ENCODE measurements at regions not wholly inside any gene's neighbourhood (a gene's known extent, or its start where the extent isn't known, plus 50 kb on each side); places are given as distances from the start of the nearest gene placed in this dataset.
"Not testable (repeated sequence)": the region's sequence is repeated elsewhere in the genome, so short reads cannot be mapped to it uniquely, and the experiment has no call there.

DNA sequence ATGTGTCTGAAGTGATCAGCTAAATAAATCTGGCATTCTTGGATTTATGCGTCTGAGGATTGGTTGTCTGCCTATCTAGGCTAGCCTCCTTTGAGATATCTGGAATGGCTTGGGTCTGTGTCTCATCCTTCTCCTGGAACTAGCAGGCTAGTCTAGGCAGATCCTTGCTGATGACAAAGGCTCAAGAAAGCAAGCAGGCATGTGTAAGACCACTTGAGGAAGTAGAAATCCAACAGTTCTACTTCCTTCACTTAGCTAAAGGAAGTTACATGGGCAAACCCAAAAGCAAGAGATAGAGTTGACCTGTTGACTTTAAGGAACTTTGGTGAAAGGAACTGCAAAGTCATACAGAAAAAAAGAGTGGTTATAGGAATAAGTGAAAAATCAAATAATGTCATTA, 672.6 kb downstream of the MAFB start:
- DNase-seq (ENCODE audit: extremely low read depth in 1 of 2, low read depth in 1 of 2): no peak

DNA sequence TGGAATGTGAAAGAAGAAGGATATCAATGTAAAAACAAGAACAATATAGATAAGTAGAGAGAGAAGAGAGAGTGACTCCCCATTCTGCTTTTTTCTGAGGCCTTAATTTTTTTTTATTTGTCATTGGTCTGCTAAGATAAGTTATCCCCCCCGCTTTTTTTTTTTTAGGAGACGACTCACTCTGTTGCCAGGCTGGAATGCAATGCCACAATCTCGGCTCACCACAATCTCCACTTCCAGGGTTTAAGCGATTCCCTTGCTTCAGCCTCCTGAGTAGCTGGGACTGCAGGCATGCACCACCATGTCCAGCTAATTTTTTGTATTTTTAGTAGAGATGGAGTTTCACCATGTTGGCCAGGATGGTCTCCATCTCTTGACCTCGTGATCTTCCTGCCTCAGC, 677.0 kb downstream of the MAFB start:
- not testable (repeated sequence) for DNase-seq (ENCODE audit: extremely low read depth in 1 of 2, low read depth in 1 of 2)

DNA sequence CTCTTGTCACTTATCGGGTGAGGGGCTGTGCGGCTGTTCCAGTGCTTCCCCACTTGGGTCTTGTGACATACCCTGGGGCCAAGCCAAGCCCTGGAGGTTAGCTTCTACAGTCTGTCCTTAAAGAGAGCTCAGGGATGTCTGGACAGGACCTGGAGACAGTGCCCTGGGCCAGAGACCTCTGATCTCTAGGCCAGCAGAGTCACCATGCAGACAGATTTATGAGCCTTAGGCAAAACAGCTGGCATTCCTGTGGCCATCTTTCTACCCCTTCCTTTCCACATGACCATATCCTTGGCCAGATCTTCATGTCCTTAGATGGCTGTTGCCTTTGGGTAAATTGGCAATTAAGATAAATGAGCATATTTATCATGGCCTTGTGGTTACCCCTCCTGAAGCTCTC, 678.6 kb downstream of the MAFB start:
- no peak for DNase-seq (ENCODE audit: extremely low read depth in 1 of 2, low read depth in 1 of 2)

DNA sequence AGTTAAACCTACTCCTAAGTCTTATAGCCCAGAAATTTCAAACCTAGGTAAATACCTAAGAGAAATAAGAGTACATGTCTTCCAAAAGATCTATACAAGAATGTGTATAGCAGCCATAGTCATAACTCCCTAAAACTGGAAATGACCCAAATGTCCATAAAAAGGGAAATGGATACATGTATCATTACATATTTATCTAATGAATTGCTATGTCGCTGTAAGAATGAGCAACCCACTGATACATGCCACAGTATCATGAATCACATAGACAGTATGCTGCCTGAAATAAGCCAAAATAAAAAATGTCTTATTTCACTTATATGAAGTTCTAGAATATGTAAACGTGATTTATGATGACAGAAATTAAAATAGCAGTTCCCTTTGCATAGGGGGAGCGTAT, 679.5 kb downstream of the MAFB start:
- DNase-seq (ENCODE audit: extremely low read depth in 1 of 2, low read depth in 1 of 2): no peak

DNA sequence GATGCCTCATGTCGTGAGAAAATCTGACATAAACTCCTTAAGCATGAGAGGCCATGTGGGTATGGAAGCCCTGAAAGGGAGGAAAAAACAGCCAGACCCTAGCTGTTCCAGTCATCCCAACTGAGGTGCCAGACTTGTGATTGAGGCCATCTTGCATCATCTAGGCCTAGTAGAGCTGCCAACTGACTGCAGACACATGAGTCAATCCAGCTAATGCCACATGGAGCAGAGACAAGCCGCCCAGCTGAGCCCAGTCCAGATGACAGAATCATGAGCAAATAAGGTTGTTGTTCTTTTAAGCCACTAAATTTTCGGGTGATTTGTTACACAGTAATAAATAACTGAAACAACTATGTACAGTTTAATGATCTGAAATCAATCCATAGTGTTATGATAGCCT, 680.9 kb downstream of the MAFB start:
- DNase-seq (ENCODE audit: extremely low read depth in 1 of 2, low read depth in 1 of 2): no peak

DNA sequence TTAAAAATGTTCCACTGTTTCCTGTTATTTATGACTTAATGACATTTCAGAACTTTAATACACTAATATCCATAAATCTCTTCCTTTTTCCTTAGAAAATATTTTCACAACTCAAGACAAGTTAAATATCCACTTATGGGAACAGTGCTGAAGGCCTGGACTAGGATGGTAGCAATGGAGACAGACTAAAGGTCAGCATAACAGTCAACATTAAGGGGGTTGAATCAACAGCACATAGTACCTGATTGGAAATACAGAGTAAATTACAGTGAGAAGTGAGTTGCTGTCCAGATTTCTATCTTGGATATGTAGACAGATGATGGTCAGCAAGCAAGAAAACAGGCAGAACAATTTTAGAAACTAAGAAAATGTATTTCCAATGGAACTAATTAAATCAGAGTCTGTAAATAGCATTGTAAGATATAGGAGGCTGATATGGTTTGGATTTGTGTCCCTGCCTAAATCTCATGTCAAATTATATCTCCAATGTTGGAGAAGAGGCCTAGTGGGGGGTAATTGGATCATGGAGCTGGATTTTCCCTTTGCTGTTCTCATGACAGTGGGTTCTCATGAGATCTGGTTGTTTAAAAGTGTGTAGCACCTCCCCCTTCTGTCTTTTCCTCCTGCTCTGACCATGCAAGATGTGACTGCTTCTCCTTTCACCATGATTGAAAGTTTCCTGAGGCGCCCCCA, 682.7 kb downstream of the MAFB start:
- no peak for DNase-seq (ENCODE audit: extremely low read depth in 1 of 2, low read depth in 1 of 2)

DNA sequence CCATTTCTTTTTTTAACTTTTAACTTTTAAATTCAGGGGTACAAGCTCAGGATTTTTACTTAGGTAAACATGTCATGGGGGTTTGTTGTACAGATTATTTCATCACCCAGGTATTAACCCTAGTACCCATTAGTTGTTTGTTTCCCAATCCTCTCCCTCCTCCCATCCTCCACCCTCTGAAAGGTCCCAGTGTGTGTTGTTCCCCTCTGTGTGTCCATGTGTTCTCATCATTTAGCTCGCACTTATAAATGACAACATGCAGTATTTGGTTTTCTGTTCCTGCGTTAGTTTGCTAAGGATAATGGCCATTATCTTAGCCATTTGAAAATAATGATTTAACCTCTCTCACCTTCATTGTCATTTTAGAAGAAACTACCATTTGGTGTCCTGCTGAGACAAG, 684.9 kb downstream of the MAFB start:
- DNase-seq (ENCODE audit: extremely low read depth in 1 of 2, low read depth in 1 of 2): not testable (repeated sequence)

DNA sequence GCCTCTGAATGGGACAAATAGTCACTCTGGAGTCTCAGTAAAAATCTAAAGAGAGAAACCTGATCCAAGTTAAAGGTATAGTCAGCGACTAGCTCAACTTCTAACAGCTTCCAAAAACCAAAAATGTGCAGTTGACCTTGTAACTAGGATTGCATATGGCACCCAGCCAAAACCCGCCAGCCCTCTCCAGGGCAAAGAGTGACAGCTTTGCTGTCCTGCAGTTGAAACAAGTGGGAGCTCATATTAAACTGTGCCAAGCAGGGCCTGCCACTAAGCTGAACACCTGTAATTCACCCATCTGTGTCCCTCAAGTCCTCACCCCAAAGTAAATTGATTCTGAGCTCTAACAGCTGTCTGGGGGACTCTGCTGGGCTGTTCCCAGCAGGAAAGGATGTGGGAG, 695.3 kb downstream of the MAFB start:
- DNase-seq (ENCODE audit: extremely low read depth in 1 of 2, low read depth in 1 of 2): no peak

DNA sequence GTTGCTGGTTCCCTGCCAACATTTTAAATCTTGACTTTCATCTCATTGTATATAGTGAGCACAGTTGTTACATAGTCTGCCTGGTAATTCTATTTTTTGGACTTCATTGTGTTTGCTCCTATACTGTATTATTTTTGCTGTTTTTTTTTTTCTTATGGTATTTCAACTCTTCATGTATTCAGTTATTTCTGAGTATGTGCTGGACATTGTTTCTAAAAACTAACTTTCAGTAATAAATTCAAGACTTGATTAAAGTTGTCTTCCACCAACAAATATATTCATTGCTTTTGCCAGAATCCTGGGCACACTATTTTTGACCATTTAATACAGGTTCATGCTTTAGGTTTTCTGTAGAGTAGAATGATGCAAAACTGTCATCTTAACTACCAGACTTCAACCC, 698.3 kb downstream of the MAFB start:
- no peak for DNase-seq (ENCODE audit: extremely low read depth in 1 of 2, low read depth in 1 of 2)

DNA sequence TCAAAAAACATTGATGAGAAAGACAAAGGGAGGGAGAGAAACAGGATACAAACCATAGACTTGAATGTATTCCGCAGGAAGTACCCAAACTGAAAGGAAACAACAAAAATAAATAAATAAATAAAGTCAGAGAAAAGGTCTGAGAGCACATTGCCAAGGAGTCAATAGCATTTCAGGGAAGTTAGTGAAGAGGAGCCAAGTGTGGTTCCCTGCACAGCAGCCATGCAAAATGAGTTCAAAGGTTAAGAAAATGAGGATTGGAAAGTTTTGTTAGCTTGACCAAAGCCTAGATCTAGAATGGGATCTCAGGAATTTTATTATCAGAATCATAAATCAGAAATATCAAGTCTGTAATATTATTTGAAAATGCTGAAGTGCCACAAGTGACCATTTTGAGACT, 700.0 kb downstream of the MAFB start:
- DNase-seq (ENCODE audit: extremely low read depth in 1 of 2, low read depth in 1 of 2): no peak

DNA sequence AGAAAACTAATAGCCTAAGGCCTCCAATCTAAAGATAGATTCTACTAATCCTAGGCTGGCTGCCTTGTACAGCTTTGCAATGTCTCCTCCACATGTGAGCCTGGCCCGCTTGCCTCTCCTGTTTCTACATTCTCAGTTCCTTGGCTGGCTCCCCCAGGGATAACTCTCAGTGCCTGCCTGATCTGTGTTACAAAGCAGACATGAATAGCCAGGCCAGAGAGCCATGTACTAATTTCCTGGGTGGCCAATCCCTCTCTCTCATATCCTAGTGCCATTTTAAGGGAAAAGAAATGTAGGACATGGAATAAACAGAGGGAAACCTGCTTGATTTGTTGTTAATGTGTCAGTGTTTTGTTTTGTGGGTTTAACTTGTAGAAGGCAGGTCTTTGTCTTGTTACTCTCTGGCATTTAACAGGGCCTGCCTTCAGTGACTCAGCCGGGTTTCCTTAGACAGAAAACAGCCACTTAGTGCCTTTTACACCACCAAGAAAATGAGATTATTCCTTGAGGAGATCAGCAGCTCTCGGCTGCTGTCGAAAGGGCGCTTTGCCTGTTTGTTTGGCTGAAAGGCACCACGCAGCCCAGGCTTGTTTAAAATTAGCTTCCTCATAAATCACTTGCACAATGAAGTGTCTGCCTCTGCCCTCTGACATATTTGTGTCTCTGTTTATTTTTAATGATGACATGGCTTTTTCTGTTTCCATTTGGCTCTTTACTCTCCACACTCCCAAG, 702.7 kb downstream of the MAFB start:
- DNase-seq (ENCODE audit: extremely low read depth in 1 of 2, low read depth in 1 of 2): no peak

DNA sequence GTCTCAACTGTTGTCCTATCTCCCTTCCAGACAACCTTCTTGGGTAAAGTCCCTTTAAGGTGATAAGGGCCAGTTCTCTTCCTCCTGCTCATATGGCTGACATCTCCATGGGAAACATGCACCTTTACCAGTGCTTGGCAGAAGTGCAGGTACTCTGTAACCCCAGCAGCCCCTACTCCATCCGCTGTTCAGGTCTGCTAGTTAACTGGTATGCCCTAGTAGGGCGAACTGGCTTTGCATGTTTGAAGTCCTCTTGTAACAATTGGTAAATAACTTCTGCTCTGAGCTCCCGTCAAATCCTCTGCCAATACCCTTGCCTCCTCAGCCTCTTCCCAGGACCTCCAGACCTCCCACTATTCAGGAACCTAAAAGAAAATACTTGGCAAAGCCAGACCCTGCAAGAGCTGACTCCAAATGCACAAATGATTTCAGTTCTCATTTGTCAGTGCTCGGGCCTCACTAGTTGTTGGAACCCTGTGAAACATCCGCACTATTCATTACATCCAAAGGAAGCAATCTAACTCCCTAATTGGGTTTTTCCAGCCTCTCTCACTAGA, 703.7 kb downstream of the MAFB start:
- DNase-seq (ENCODE audit: extremely low read depth in 1 of 2, low read depth in 1 of 2): no peak

DNA sequence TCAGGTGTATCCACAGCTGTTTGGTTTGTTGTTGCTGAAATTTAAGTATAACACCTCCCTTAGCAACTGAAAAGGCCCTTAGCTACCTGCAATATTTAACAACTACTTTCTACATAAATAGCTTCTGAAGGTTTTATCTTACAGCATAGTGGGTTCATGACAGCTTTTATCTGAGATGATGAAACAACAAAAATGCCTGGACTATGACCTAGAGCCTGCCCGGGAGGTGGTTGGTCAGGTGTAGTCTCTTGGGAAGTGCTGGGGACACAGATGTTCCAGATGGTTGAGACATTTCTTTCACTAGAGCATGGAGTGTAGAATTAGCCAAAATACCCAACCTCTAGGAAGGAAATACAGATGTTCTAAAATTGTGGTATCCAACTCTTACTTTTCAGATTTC, 705.4 kb downstream of the MAFB start:
- no peak for DNase-seq (ENCODE audit: extremely low read depth in 1 of 2, low read depth in 1 of 2)

DNA sequence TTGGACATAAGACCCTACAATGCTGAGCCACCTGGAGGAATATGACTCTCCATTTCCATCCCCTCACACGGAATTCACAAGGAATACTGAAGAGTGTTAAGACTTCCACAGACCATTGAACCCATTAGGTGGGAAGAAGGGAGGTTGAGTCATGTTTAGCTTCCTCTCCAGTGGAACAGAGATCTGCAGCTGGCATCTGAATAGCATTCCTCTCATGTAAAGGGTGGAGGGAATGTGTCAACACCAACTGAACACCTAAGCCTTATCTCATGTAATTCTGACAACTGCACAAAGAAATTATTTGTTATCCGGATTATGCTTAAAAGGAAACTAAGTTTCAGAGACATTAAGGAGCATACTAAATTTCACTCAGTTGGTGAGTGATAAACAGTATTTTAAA, 705.9 kb downstream of the MAFB start:
- no peak for DNase-seq (ENCODE audit: extremely low read depth in 1 of 2, low read depth in 1 of 2)

DNA sequence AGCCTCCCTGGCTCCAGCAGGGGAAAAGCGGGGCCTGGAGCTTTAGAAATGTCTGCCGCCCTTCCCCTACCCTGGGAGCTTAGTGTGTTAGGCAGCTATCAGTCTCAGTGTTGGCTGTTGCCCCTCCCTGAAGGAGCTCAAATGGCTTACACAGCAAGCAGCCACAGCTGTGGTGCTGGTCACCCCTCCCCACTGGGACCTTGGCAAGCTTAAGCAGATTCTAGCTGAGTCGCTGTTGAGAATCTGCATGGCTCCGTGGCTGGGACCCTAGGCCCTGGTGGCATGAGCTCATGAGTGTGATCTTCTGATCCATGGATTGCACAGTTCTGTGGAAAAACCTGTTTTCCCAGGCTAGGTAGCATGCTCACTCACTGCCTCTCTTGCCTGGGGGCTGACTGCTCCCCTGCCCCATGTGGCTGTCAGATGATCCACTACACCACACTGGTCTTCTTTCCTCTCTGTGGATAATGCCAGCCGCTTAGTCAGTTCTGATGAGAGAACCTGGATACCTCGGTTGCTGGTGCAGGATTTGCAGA, 714.0 kb downstream of the MAFB start:
- DNase-seq (ENCODE audit: extremely low read depth in 1 of 2, low read depth in 1 of 2): no peak

DNA sequence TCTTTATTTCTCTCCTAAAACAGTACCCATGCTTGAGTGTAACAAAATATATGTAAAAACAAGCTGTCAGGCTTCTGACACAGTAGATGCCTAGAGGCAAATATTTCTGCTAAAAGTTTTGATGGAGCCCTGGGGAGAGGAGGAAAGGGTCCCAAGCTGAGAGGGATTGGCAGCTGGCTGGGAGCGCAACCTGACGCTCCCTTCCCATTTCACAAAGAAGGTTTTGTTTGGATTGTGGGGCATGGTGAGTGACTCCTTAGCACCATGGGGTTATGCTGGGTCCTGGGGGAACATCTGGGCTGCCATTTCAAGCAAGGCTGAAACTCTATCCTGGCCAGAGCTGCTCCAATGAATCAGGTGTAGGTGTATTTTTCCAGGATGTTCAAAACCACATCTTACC, 720.5 kb downstream of the MAFB start:
- DNase-seq (ENCODE audit: extremely low read depth in 1 of 2, low read depth in 1 of 2): no peak

DNA sequence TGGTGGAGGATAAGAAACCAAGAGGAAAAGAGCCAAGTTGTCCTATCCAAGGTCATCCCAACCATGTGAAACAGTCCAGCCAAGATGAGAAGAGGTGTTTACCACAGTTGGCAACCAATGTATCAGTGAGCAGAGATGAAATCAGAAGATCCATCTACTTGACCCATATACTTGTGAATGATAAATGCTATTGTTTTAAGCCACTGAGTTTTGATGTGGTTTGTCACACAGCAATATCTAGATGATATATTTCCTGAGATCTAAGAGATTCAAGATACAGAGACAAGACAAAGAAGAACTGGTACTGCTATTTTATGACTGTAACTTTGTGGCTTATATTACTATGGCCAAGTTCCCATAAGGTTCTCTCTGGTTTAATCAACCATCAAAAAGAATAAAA, 721.2 kb downstream of the MAFB start:
- DNase-seq (ENCODE audit: extremely low read depth in 1 of 2, low read depth in 1 of 2): no peak

DNA sequence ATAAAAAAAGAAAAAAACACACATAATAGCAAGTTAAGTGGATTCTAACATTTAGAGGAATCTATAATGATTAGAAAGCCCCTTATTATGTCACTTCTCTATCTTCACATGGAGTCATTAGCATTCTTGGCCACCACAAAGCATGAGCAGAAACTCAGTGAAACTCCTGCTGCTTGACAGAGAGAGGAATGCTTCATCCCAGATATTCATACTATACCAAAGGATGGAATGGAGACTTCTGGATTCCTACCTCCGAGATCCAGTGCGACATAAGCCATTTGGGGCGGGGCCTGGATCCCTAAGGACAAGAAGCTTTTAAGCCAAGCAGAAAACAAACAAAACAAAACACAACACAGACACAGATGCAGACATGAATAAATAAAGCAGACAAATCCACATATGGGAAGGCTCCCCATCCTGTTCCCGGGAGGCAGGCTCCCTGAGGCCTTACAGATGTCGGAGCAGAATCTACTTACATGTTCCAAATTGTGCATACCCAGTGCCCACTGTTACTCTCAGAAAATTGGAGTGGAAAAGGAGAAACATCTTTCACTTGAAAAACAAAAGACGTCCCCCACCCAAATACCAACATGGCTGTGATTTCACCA, 727.3 kb downstream of the MAFB start:
- DNase-seq (ENCODE audit: extremely low read depth in 1 of 2, low read depth in 1 of 2): no peak

DNA sequence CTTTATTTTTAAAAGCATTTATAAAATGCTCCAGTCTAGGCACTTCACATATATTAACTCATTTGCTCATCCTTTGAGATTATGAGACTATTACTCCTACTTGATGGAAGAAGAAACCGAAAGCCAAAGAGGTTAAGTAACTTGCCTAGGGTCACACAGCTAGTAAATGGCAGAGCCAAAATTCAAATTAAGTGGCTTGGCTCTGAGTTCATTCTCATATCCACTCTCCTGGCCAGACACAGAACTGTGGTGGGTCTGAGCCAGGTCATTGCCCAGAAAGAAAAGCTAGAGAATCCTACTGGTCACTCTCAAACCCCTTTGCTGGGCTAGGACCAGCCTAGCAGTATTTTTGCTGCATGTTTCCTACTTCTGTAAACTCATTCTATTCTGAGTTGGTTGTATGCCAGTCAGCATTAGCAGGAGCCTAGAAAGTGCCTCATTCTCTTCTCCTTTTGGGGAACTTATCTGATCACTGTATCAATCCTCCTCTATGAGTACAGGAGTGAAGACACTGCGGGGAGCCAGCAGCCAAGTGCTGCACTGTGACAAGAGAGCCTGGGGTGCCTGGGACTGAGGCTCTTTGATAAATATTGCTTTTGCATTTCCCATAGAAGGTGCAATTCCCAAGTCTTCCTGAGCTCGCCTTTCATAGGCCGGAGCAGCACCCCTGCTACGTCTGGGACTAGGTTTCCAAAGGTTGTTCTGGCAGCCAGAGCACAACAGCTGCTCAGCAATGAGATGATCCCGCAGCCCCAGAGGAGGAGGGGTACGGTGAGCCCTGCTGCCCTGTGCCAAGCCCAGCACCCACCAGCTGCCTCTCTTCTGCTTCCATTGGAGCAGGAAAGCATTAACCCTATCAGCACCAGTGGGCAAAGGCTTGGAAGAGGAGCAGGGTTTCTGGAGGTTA, 728.3 kb downstream of the MAFB start:
- DNase-seq (ENCODE audit: extremely low read depth in 1 of 2, low read depth in 1 of 2): no peak

DNA sequence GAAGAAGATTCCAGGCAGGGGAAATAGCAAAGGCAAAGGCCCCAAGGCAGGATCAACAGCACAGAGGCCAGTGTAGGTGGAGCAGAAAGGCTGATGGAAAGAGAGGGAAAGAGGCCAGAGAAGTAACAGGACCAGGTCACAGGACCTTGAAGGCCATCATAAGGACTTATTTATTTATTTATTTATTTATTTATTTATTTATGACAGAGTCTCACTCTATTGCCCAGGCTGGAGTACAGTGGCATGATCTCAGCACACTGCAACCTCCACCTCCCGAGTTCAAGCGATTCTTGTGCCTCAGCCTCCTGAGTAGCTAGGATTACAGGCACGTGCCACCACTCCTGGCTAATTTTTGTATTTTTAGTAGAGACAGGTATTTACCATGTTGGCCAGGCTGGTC, 731.1 kb downstream of the MAFB start:
- DNase-seq (ENCODE audit: extremely low read depth in 1 of 2, low read depth in 1 of 2): not testable (repeated sequence)

DNA sequence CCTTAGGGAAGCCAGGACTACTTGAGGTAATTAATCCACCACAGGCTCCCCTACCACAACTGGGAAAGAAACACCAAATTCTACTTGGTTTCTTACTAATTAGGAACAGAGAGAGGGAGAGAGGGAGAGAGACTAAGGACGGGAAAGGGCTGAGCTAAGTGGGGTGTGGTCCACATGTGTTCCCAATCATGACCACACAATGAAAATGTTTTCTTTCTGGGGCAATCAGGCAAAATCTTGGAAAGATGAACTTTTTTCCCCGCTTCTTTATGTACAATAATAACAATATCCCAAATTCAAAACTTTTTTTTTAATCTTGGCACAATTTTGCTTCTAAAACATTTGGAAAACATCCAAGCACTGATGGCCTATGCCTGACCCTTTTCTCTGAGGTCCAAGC, 734.4 kb downstream of the MAFB start:
- no peak for DNase-seq (ENCODE audit: extremely low read depth in 1 of 2, low read depth in 1 of 2)

All from activated CD8-positive, alpha-beta memory T cell treated with anti-CD3 and anti-CD28 coated beads for 1 hour (primary cell).